Breast epithelium (tissue), 4 donors: ENCODE measurements at regions not wholly inside any gene's neighbourhood (a gene's known extent, or its start where the extent isn't known, plus 50 kb on each side); places are given as distances from the start of the nearest gene placed in this dataset.

Experiments used
- DNase-seq, 2 donors: peaks; one replicate each; pipeline ENCODE4 v3.0.0-alpha.2; 2019; ENCODE audit warnings: low spot score in 2 of 2
- H3K27ac ChIP-seq, 2 donors: fragments of 200-600 bp; sonication (generic) in 1 of 2; one replicate each; pipeline ENCODE4 v1.5.1; 2016 to 2019; ENCODE audit warnings: mild to moderate bottlenecking in 1 of 2
- H3K27me3 ChIP-seq, 2 donors: fragments of 200-600 bp; sonication (generic) in 1 of 2; one replicate each; pipeline versions ENCODE4 v1.5.1 to v1.6.0; 2017 to 2019; ENCODE audit warnings: control low read depth in 1 of 2, mild to moderate bottlenecking in 1 of 2
- H3K36me3 ChIP-seq: fragments of 200-600 bp; one replicate; pipeline ENCODE4 v1.5.1; 2019
- H3K4me1 ChIP-seq, 2 donors: fragments of 200-600 bp; sonication (generic); one replicate each; pipeline ENCODE4 v1.5.1; 2016 to 2019; ENCODE audit warnings: control low read depth in 1 of 2
- H3K4me3 ChIP-seq, 3 donors: fragments of 200-600 bp; sonication (generic); 1 replicate in 2 of 3; 2 replicates in 1 of 3; pipeline ENCODE4 v1.5.1; 2016 to 2019; ENCODE audit warnings: mild to moderate bottlenecking in 3 of 3, moderate library complexity in 2 of 3
- H3K9me3 ChIP-seq, 2 donors: fragments of 200-600 bp; sonication (generic) in 1 of 2; one replicate each; pipeline ENCODE4 v1.5.1; 2016 to 2019; ENCODE audit warnings: control low read depth in 1 of 2
- POLR2A ChIP-seq: fragments of 450-650 bp; IDR thresholded peaks from one replicate; pipeline ENCODE4 v1.6.1; 2016; ENCODE audit warnings: antibody characterized with exemption, mild to moderate bottlenecking, moderate library complexity
- POLR2AphosphoS5 ChIP-seq, 3 donors: sonication (generic); formaldehyde crosslinking; IDR thresholded peaks; one replicate each; pipeline ENCODE4 v1.6.1; 2017; ENCODE audit warnings: antibody characterized with exemption in 3 of 3
- intact Hi-C: fragments of 100-400 bp; cut with DNase I; formaldehyde crosslinking; loops from one replicate; pipeline ENCODE4 v1.15.1; 2023; ENCODE audit warnings: low total_unique reads
- TF ChIP-seq, protein P1 (sequence below), 3 donors: fragments of 450-650 bp; IDR thresholded peaks; one replicate each; pipeline ENCODE4 v1.5.1; 2016 to 2017; ENCODE audit warnings: antibody characterized with exemption in 3 of 3, mild to moderate bottlenecking in 3 of 3, moderate library complexity in 3 of 3

DNA sequence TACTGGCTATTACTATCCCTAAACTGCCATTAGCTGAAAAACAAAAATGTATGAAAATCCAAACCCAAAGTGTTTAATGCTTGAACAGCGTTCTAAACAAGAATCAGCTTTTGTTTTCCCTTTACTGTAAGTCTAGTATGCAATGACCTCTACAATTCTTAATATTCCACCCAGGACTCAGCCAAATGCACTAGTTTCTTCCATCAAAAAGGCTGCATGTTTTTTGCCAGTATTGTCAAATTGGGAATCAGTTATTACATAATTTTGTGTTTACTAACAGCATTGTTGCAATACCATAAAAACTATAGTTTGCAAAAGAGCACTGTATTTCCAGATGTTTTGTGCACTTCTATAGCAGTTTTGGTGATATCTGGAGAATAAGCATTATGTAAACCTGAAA, 634.5 kb downstream of the LTN1 start:
- Histone ChIP-seq H3K4me1 (no peaks in the 10 kb centered on the region), H3K27ac (no peak overlapping the region), H3K4me3 (no peak overlapping the region), H3K9me3 (no peaks in the 10 kb centered on the region), H3K36me3 (no peaks in the 10 kb centered on the region), H3K27me3 (no peaks in the 10 kb centered on the region)
- DNase-seq, result no peak
- intact Hi-C loops, result no loop called here
- TF ChIP-seq, protein P1, sequence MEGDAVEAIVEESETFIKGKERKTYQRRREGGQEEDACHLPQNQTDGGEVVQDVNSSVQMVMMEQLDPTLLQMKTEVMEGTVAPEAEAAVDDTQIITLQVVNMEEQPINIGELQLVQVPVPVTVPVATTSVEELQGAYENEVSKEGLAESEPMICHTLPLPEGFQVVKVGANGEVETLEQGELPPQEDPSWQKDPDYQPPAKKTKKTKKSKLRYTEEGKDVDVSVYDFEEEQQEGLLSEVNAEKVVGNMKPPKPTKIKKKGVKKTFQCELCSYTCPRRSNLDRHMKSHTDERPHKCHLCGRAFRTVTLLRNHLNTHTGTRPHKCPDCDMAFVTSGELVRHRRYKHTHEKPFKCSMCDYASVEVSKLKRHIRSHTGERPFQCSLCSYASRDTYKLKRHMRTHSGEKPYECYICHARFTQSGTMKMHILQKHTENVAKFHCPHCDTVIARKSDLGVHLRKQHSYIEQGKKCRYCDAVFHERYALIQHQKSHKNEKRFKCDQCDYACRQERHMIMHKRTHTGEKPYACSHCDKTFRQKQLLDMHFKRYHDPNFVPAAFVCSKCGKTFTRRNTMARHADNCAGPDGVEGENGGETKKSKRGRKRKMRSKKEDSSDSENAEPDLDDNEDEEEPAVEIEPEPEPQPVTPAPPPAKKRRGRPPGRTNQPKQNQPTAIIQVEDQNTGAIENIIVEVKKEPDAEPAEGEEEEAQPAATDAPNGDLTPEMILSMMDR (IDR thresholded peaks at IDR 0.05), result no peak
- TF ChIP-seq POLR2AphosphoS5 (IDR thresholded peaks at IDR 0.05), result no peak
- TF ChIP-seq POLR2A, result no peak

DNA sequence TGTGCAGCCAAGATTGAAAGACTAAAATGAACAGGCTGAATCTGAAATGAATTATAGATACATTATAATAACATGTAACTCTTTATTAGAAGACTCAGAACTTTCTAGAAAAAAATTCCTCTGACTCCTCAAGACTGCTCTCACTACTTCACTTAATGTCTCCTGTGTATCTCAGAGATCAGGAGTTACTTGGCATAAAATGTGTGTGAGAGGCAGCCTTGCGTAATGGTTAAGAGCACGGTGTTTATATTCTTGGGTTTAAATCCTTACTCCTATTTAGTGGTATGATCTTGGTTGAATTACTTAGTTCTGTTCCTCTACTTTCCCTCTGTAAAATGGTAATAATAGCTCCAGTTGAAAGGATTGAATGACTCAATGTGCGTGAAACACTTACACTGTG, 634.9 kb downstream of the LTN1 start:
- intact Hi-C loops, result no loop called here
- Histone ChIP-seq H3K27me3 (no peaks in the 10 kb centered on the region), H3K36me3 (no peaks in the 10 kb centered on the region), H3K4me1 (no peaks in the 10 kb centered on the region), H3K27ac (no peak overlapping the region), H3K9me3 (no peaks in the 10 kb centered on the region), H3K4me3 (no peak overlapping the region)
- DNase-seq, result no peak
- TF ChIP-seq POLR2AphosphoS5 (IDR thresholded peaks at IDR 0.05) (no peak), POLR2A (no peak)
- TF ChIP-seq, protein P1 (IDR thresholded peaks at IDR 0.05), result no peak

DNA sequence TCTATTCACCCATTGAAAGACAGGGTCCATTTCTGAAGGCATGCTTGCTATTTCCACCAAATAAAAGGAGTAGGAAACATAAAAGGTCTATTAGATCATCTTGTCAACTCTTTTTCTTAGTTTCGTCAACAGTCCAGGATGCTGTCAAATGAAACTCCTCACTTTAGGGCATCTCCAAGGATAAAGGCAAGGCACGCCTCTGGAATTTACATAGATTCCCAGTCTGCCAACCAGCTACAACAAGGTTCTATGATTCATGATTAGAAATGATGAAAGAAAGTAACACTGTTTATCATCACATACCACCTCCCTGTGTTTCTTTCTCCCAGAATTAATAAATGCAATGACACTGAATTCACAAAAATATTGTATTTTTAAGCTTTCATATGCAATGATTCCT, 636.3 kb downstream of the LTN1 start:
- TF ChIP-seq, protein P1 (IDR thresholded peaks at IDR 0.05), result no peak
- TF ChIP-seq POLR2A, result no peak
- no peak for TF ChIP-seq POLR2AphosphoS5 (IDR thresholded peaks at IDR 0.05)

DNA sequence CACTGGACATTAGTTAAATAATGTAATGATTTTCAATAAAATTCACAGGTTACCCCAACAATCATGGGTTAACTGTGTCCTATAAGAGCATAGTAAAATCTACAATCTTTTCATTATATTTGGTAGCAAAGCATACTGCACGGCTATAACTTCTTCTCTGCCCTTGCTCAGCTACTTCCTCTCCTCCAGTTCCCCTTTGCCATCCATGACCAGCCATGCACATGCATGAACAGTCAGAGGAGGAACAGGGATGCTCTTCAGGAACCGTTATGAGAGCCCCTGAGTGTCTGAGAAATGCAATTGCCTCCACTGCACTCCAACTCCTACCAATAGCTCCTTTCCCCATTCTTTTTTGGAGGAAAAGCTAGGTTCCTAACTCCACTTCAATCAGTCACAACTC, 646.7 kb downstream of the LTN1 start:
- intact Hi-C loops, result no loop called here
- DNase-seq, result no peak
- H3K4me1 ChIP-seq, result no peaks in the 10 kb centered on the region
- no peaks in the 10 kb centered on the region for H3K36me3 ChIP-seq
- H3K27me3 ChIP-seq, result no peaks in the 10 kb centered on the region
- no peak for TF ChIP-seq POLR2AphosphoS5 (IDR thresholded peaks at IDR 0.05)
- TF ChIP-seq, protein P1 (IDR thresholded peaks at IDR 0.05), result no peak
- no peak for TF ChIP-seq POLR2A
- H3K9me3 ChIP-seq, result no peaks in the 10 kb centered on the region
- H3K27ac ChIP-seq, result no peak overlapping the region
- no peak overlapping the region for H3K4me3 ChIP-seq

More for the DNA sequence above, 636.3 kb downstream of the LTN1 start:
- intact Hi-C loops, result no loop called here
- H3K36me3 ChIP-seq, result no peaks in the 10 kb centered on the region
- no peaks in the 10 kb centered on the region for H3K9me3 ChIP-seq
- no peak overlapping the region for H3K27ac ChIP-seq
- DNase-seq, result no peak
- no peak overlapping the region for H3K4me3 ChIP-seq
- H3K27me3 ChIP-seq, result no peaks in the 10 kb centered on the region
- no peaks in the 10 kb centered on the region for H3K4me1 ChIP-seq

DNA sequence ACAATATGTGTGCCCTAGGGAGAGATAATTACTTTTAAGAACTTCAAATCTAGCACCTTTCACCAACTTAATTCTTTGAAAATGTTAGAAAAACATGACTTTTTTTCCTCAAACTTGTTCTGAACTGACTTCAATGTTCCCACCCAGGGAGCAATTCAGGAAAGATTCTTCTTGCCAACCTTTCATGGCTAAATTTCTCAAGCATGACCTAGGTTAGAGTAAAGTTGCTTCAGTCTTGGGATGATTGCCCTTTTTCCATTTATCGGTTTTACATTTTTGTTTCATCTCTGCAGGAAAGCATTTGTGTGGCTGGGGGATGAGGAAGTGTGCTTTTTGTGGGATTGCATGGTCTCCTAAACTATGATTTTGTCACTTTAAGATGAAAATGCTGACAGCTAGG, 647.7 kb downstream of the LTN1 start:
- Histone ChIP-seq H3K27me3 (no peaks in the 10 kb centered on the region), H3K27ac (no peak overlapping the region), H3K4me3 (no peak overlapping the region), H3K36me3 (no peaks in the 10 kb centered on the region), H3K4me1 (no peaks in the 10 kb centered on the region), H3K9me3 (no peaks in the 10 kb centered on the region)
- intact Hi-C loops, result no loop called here
- TF ChIP-seq POLR2A, result no peak
- TF ChIP-seq, protein P1 (IDR thresholded peaks at IDR 0.05), result no peak
- no peak for TF ChIP-seq POLR2AphosphoS5 (IDR thresholded peaks at IDR 0.05)
- no peak for DNase-seq
